ENCODE measurements at regions not wholly inside any gene's neighbourhood (a gene's known extent, or its start where the extent isn't known, plus 50 kb on each side); places are given as distances from the start of the nearest gene placed in this dataset.
"Not testable (repeated sequence)": the region's sequence is repeated elsewhere in the genome, so short reads cannot be mapped to it uniquely, and the experiment has no call there.

DNA sequence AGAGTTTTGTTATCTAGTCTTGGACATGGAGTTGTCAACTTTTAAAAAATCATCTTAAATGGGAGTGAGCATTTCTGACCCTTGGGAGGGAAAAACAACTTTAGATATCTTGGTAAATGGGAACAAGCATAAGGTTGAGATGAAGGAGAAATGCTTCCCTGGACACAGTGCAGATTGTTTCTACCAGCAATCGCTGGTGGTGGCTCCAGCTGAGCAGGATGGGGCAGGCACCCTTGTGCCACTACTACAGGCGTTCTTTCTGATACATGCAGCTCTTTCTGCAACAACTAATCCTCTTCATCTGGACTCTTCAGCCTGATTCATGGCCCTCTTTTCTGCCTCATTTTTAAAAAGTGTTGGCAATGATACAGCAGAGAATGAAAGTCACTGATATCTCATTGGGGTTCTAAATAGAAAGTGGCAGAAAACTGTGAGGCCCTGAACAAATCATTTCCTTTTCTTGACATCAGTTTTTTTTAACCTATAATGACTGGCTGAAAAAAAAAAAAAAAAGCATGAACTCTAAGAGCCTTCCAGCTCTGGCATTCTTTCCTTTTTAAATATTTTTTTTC lies 409.4 kb upstream of the PTGER4 start:
- DNase-seq = no peak
- in situ Hi-C loops (cut with HindIII; ENCODE audit: low pct_ligation_motif_present, low pct_unique_long_range_greater_than_20kb, low sequenced_read_pairs) = no loop called here

DNA sequence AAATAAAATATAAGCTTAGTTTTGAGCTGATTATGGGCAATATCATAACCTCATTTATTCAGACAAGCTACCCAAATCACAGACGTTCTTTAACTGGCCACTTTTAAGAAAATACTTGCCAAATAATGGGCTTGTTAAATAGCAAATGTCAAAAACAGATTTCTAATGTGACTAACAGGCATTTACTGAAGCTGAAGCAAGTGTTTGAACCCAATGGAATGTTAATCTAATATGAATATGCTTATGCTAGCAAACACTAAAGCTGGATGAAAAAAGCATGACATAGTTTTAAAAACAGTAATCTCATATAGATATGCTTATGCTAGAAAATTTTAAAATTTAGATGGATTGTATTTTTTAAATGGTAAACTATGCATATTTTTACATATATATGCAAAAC lies 411.6 kb upstream of the PTGER4 start:
- in situ Hi-C loops (cut with HindIII; ENCODE audit: low pct_ligation_motif_present, low pct_unique_long_range_greater_than_20kb, low sequenced_read_pairs) = no loop called here
- no peak for DNase-seq

DNA sequence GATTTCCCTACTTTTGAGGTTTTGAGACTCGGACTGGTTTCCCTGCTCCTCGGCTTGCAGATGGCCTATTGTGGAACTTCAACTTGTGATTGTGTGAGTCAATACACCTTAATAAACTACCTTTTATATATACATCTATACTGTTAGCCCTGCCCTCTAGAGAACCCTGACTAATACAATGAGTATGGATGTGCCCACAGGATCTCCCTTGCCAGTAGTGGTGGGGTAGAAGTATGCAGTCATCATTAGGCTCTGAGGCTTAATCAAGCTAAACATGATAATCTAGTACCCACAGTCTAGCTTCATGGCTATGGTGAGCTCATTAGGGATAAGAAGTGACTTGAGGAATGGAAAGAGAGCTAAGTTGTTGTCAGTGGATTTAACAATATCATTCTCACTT lies 412.8 kb upstream of the PTGER4 start:
- in situ Hi-C loops (cut with HindIII; ENCODE audit: low pct_ligation_motif_present, low pct_unique_long_range_greater_than_20kb, low sequenced_read_pairs) = no loop called here
- DNase-seq = no peak

DNA sequence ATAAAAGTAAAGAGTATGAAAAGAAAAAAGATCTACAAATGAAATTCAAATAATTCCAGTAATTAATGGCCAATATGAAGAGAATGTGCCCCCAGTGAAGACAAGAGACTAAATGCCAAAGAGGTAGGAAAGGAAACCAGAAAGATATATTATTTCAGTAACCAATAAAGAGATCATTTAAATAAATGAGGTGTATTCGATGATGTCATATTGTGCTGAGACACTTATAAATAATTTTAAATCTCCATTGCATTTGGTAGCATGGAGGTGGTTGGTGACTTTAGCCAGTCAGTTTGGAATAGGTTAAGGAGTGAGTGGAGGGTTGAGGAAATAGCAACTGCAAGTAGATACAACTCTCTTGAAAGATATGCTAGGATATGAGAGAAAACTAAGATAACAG lies 417.7 kb upstream of the PTGER4 start:
- DNase-seq = no peak
- in situ Hi-C loops (cut with HindIII; ENCODE audit: low pct_ligation_motif_present, low pct_unique_long_range_greater_than_20kb, low sequenced_read_pairs) = no loop called here

DNA sequence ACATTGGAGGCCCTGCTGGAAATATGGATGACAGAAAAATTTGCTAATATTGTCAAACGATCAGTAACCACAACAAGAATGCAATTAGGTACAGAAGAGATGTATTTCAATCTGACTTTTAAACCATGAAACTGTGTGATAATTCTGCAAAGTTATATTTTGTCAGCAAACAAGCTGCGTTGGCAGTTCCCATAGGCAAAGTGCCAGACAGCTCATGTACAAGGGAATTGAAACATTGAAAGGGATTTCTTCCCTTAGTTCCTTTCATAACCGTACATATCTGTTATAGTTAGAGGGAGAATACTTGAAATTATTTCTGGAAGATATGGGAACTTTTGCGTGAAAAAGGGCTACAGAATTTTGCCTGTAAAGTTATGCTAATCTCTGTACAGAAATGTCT lies 419.4 kb upstream of the PTGER4 start:
- in situ Hi-C loops (cut with HindIII; ENCODE audit: low pct_ligation_motif_present, low pct_unique_long_range_greater_than_20kb, low sequenced_read_pairs) = no loop called here
- DNase-seq = no peak

DNA sequence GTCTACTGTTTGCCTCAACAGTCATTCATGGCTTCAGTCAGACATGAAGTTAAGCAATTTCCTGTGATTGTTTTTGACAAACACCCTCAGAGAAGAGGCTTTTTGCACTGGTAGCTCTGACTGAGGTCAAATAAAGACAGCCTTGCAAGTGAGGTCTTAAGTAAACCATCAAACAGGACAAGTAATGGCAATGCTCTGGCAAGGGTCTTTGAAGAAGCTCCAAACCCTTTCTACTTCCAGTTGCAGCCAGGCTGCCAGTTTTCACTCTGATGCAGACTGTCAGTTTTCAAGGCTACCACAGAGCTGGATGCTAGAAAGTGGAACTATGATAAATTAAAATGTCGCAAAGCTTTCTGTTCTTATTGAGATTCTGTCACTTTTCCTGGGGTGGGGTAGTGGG lies 421.5 kb upstream of the PTGER4 start:
- in situ Hi-C loops (cut with HindIII; ENCODE audit: low pct_ligation_motif_present, low pct_unique_long_range_greater_than_20kb, low sequenced_read_pairs) = no loop called here
- no peak for DNase-seq

DNA sequence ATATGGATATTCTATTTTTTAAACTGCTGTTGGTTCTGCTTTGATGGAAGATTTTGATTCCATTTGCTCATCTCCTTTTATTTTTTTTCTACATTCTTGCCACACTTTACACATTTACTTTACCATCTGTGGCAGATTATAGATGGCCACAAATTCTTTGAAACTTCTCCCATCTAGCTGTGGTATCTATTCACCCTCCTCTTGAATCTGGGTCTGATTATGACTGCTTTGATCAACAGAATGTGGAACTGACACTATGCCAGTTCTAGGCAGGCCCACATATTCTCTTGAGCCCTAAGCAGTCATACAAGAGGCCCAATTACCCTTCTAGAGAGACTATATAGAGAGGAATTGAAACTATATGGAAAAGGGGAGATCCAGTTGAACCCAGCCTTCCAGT lies 439.0 kb upstream of the PTGER4 start:
- in situ Hi-C loops (cut with HindIII; ENCODE audit: low pct_ligation_motif_present, low pct_unique_long_range_greater_than_20kb, low sequenced_read_pairs) = no loop called here
- DNase-seq = no peak

DNA sequence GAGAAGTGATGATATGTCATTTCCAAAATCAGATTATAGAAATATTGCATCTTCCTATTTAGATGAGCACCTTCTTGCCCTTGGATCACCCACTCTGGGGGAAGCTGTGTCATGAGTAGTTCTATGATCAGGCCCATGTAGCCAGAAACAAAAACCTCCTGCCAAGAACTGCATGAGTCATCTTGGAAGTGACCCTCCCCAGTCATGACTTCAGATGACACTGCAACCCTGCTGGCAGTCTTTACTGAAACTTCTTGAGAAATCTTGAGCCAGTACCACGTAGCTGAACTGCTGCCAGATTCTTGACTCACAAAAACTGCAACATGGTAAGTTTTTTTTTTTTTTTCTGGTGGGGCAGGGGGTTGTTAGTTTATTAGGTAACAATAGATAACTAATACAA lies 439.6 kb upstream of the PTGER4 start:
- no peak for DNase-seq
- in situ Hi-C loops (cut with HindIII; ENCODE audit: low pct_ligation_motif_present, low pct_unique_long_range_greater_than_20kb, low sequenced_read_pairs) = no loop called here

DNA sequence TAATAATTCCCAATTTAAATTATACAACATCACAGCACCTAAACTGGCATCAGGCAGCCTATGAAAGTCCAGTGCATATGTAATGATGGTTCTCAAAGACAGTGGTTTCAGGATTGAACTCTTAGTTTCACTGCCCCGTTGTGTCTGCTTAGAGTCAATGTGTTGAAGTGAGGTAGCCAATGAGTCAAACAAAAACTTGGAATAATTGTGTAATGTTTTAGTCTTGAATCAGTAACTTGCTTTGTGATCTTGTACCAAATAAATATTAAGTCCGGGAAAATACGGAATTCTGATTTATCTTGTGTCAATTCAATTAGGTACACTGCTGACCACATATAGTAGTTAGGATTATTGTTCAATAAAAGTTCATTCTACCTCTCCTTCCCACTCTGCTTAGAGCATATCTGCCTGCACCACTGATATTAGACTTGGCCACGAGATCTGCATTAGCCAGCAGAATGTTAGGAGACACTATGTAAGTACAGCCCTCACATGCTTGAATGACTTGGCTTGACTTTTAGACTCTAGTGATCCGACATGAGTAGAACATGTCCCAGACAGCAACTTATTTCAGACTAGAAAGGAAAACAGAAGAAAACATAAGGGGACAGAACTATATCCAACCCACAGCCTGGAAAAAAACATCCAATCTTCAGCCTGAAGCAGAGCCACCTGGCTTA lies 441.5 kb upstream of the PTGER4 start:
- in situ Hi-C loops (cut with HindIII; ENCODE audit: low pct_ligation_motif_present, low pct_unique_long_range_greater_than_20kb, low sequenced_read_pairs) = no loop called here
- DNase-seq = no peak

DNA sequence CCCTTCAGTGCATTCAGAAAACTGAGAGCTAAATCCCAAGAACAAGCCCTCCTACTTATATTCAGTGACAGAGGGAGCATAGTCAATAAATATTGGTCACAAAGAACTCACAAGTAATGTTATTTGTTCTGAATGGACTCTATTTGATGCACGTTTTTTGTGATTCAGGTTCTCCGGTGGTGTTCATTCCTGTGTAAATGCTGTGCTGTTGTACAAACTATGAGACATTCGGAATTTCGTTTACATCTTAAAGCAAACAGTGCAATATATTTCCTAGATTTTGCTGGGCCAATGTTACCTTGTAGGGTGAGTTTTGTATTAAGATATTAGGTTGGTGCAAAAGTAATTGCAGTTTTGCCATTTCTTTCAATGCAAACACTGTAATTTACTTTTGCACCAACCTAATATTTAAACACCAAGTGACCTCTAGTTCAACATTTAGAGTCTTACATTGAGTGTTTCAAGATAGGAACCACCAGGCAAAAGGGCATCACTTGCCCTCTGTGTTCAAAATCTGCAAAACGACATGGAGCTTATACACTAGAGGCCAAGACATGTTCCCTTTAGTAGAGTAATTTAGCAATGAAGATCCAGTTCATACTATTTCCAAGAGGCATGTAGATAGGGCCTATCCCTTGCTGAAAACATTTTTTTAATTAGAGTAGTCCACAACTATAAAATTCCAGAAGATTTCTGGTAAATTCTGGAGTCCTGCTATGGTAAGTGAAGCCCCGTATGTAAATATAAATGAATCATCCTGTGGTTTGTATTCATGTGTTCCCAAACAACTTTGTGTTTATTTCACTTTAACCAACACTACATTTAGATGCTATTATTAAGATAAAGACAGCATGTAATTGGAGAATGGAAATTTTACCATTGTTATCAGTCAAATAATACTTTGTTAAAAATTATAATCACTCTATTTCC lies 444.0 kb upstream of the PTGER4 start:
- no peak for DNase-seq
- in situ Hi-C loops (cut with HindIII; ENCODE audit: low pct_ligation_motif_present, low pct_unique_long_range_greater_than_20kb, low sequenced_read_pairs) = no loop called here

DNA sequence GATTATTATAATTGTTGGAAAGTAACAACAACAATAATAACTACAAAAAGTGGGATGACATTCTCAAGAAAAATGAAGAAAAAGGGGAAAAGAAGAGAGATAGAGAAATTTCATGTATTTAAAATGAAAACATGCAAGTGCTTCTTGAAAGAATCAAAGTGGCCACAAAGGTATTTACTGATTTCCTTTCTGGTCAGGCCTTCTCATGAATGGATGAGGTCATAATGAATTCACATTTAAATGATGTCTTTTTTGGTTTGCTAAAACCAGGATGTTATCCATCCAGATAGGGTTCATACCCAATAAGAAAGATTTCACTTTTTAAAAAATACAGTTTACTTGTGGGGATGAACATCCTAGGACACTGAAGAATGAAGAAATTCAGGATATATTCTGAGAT lies 446.4 kb upstream of the PTGER4 start:
- in situ Hi-C loops (cut with HindIII; ENCODE audit: low pct_ligation_motif_present, low pct_unique_long_range_greater_than_20kb, low sequenced_read_pairs) = no loop called here
- no peak for DNase-seq

DNA sequence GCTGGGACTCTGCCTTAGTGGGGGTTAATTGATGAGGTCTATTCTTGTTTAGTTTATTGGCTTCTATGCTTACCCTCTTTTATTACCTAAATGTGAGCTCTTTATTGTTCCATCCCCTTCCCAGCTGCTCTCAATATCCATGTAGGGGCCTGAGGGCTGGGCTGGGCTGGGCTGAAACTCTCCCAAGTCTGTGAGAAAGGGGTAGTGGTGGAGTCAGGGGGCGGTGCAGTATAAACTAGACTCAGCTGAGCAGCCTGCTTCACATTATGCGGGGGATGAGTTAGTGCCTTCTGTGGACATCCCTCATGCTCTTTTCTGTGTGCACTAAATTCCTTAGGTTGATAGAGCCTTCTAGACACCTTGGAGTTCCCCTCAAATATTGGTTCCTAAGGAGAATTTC lies 451.8 kb upstream of the PTGER4 start:
- DNase-seq = no peak
- in situ Hi-C loops (cut with HindIII; ENCODE audit: low pct_ligation_motif_present, low pct_unique_long_range_greater_than_20kb, low sequenced_read_pairs) = no loop called here

DNA sequence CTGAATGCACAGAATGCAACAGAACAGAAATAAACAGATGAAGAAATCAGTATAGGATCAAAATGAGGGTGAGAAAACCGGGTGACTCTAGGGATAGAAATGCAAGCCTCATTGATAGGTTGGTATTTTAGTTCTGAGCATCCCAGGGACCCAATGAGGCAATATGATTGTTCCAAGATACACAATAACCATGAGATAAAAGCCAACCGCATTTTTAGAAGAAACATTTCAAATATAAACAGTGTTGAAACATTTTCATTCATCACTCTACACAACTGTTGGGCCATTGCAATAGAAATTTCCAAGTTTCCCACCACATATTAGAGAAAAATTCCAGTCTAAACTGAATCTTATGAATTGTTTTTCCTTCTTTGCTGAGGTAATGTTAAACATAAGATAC lies 452.3 kb upstream of the PTGER4 start:
- in situ Hi-C loops (cut with HindIII; ENCODE audit: low pct_ligation_motif_present, low pct_unique_long_range_greater_than_20kb, low sequenced_read_pairs) = no loop called here
- no peak for DNase-seq

DNA sequence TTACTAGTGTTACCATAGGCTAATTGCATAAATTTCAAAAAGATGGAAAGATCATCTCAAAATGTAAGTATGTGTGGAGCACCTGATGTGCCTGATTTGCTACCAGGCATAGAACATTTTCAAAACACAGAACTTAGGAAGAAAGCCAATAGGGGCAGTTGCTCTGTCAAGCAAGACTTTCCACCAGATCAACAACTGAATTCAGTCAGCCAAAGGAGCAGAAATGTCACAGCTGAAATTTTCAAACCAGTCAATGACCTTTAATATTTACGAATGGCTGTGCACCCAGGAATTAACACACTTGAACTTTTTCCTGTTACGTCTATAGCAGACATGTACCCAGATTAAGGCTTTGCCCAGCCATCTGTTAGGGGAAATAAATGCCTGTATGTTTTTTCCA lies 452.8 kb upstream of the PTGER4 start:
- DNase-seq = no peak
- in situ Hi-C loops (cut with HindIII; ENCODE audit: low pct_ligation_motif_present, low pct_unique_long_range_greater_than_20kb, low sequenced_read_pairs) = no loop called here

DNA sequence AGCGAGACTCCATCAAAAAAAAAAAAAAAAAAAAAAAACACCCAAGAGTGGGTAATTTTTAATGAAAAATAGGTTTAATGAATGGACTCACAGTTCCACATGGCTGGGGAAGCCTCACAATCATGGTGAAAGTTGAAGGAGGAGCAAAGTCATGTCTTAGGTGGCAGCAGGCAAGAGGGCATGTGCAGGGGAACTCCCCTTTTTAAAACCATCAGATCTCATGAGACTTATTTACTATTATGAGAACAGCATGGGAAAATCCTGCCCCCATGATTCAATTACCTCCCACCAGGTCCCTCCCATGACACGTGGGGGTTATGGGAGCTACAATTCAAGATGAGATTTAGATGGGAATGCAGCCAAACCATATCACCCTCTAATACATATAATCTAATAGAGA lies 454.6 kb upstream of the PTGER4 start:
- DNase-seq; in situ Hi-C loops (cut with HindIII; ENCODE audit: low pct_ligation_motif_present, low pct_unique_long_range_greater_than_20kb, low sequenced_read_pairs): not testable (repeated sequence)

DNA sequence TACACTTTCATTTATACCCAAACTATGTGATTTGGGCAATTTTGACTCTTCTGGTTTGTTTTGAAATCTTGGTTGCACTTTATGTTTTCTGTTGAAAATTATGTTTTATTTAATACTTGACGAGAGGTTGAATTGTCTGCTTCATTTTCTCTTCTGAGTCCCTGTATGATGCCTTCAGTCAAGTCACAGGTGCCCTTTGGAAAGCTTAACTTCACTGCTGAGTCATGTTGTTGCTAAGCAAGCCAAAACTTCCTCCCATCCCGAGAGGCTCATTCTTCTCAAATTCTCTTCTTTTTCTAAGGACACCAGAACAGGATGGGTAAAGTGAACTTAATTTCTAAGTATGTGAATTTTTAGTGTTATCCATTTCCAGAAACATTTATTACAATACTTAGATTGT lies 455.3 kb upstream of the PTGER4 start:
- no peak for DNase-seq
- in situ Hi-C loops (cut with HindIII; ENCODE audit: low pct_ligation_motif_present, low pct_unique_long_range_greater_than_20kb, low sequenced_read_pairs) = no loop called here

DNA sequence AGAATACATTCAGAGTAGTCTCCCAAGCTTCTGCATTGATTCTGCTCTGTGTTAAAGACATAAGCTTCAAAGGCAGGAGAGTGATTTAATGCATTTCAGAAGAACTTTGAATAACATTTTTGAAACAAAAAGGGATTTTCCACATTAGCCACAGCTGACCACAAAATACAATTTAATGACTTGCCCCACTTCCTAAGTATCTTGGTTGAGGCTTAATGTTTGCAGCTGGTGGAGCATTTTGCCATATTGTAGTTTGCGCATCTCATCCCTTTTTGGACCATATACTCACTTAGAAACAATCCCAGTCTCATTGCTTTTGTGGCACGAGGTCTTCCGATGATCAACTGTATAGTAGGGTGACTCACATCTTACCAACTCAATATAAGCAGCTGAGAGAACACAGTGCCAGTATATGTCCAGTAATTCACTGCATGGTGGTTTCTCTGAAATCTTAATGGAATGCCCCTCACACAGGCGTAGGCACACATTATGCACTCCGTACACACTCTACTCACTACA lies 455.8 kb upstream of the PTGER4 start:
- no peak for DNase-seq
- in situ Hi-C loops (cut with HindIII; ENCODE audit: low pct_ligation_motif_present, low pct_unique_long_range_greater_than_20kb, low sequenced_read_pairs) = no loop called here

DNA sequence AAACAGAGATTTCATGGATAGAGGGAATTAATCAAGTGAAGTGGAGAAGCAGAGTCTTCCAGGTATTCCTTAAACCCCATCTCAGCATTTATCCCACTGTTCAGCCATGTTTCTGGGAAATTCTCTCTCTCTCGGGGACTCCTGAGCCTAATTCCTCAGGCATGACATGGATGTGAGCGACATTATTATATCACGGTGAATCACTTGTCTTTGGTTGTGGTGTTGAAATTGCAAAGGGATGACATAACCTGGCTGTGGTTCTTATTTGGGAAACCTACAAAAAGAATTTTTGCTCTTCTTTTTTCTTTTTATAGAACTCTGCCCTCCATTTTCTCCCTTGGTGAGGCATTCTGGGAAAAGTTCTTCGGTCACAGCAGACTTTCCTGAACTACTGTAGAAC lies 457.9 kb upstream of the PTGER4 start:
- in situ Hi-C loops (cut with HindIII; ENCODE audit: low pct_ligation_motif_present, low pct_unique_long_range_greater_than_20kb, low sequenced_read_pairs) = no loop called here
- DNase-seq = no peak

DNA sequence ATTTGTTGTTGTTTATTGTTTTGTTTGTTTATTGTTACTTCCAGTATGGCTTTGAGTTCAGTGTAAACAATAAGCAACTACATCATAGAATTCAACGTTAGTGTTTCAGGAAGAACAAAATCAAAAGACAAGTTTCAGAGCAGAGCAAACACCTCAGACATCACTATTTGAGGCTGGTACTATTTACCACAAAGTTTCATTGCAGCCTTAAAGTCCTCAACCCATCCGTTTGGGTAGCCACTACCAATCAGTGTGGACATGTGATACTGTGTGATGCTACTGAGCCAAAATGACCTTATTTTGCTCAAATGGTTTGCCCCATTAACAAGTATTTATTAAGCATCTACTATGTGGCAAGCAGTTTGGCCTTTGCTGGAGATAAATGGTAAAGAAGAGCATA lies 458.5 kb upstream of the PTGER4 start:
- in situ Hi-C loops (cut with HindIII; ENCODE audit: low pct_ligation_motif_present, low pct_unique_long_range_greater_than_20kb, low sequenced_read_pairs) = no loop called here
- no peak for DNase-seq

DNA sequence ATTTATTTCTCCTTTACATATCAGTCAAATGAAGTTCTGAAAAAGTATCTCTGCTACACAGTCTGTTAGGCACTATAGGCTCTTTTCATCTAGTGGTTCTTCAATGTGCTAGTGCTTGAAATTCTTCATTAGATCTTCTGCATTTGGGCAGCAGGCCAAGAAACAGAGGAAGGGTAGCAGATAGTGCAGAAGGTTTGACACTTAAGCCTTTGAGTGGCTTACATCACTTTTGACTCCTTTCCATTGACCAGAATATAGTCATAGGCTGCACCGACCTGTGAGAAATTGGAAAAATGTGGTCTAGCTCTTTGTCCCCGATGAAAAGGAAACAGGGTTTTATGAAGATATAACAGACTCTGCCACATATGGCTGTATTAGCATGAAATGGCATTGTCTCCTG lies 459.5 kb upstream of the PTGER4 start:
- in situ Hi-C loops (cut with HindIII; ENCODE audit: low pct_ligation_motif_present, low pct_unique_long_range_greater_than_20kb, low sequenced_read_pairs) = no loop called here
- DNase-seq = no peak
